ENCODE measurements at regions not wholly inside any gene's neighbourhood (a gene's known extent, or its start where the extent isn't known, plus 50 kb on each side); places are given as distances from the start of the nearest gene placed in this dataset.

DNA sequence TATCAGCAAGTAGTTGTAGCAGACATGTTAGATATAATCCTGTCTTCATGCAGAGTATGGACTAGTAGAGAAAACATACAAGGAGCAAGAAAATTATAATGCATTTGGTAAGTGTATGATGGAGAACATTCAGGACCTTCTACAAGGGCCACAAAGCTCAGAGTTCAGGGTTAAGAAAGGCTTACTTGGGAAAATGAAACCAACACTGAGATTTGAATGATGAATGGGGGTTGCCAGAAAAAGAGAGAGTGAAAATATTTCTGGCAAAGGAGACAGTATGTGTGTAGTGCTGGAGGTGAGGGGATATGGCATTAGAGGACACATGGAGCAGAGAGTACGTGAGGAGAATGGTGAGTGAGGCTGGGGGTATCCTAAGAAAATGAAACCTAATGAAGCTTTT is 169.8 kb upstream of the STK32A start:
- TF ChIP-seq L3MBTL2 (conservative IDR thresholded peaks at IDR 0.05) (no peak), NFRKB (IDR thresholded peaks at IDR 0.05) (no peak), BHLHE40 (IDR thresholded peaks at IDR 0.05; ENCODE audit: borderline replicate concordance) (no peak), SP1 (IDR thresholded peaks at IDR 0.05) (no peak), ARNT (IDR thresholded peaks at IDR 0.05) (no peak), FOXA1 (IDR thresholded peaks at IDR 0.05) (no peak), ELF4 (IDR thresholded peaks at IDR 0.05) (no peak), FOXM1 (IDR thresholded peaks at IDR 0.05; ENCODE audit: borderline replicate concordance) (no peak), LEF1 (IDR thresholded peaks at IDR 0.05; ENCODE audit: borderline replicate concordance) (no peak), FOXK2 (IDR thresholded peaks at IDR 0.05) (no peak), SUZ12 (IDR thresholded peaks at IDR 0.05) (no peak), HDGF (IDR thresholded peaks at IDR 0.05; ENCODE audit: borderline replicate concordance) (no peak)
- TF ChIP-seq, protein P1, sequence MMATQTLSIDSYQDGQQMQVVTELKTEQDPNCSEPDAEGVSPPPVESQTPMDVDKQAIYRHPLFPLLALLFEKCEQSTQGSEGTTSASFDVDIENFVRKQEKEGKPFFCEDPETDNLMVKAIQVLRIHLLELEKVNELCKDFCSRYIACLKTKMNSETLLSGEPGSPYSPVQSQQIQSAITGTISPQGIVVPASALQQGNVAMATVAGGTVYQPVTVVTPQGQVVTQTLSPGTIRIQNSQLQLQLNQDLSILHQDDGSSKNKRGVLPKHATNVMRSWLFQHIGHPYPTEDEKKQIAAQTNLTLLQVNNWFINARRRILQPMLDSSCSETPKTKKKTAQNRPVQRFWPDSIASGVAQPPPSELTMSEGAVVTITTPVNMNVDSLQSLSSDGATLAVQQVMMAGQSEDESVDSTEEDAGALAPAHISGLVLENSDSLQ (IDR thresholded peaks at IDR 0.05): no peak

All from HEK293T (cell line).